GM23338 (cell line): ENCODE measurements at regions not wholly inside any gene's neighbourhood (a gene's known extent, or its start where the extent isn't known, plus 50 kb on each side); places are given as distances from the start of the nearest gene placed in this dataset.

ENCODE experiments used
- ATAC-seq: fragments of 200-7000 bp; cut with Tn5 transposase; 3 replicates; pipeline ENCODE4 v1.9.1; 2020
- DNase-seq: peaks from one replicate; pipeline ENCODE4 v3.0.0-alpha.2; 2015; ENCODE audit warnings: low spot score
- H2AFZ ChIP-seq: fragments of 200-600 bp; sonication (generic); 2 replicates; pipeline ENCODE4 v1.8.0; 2016; ENCODE audit warnings: antibody characterized with exemption, mild to moderate bottlenecking, moderate library complexity
- H3F3A ChIP-seq: fragments of 200-600 bp; sonication (generic); replicated peaks from 2 replicates; pipeline ENCODE4 v1.8.0; 2017; ENCODE audit warnings: antibody characterized with exemption, mixed run types, low read depth
- H3K27ac ChIP-seq: fragments of 200-600 bp; sonication (generic); 2 replicates; pipeline ENCODE4 v1.6.1; 2016; ENCODE audit warnings: low read depth
- H3K27me3 ChIP-seq: fragments of 200-600 bp; sonication (generic); 2 replicates; pipeline ENCODE4 v1.8.0; 2016; ENCODE audit warnings: mild to moderate bottlenecking, mixed run types, moderate library complexity; ENCODE audit not compliant: insufficient read depth
- H3K36me3 ChIP-seq: fragments of 200-600 bp; sonication (generic); 2 replicates; pipeline ENCODE4 v1.8.0; 2016; ENCODE audit warnings: mild to moderate bottlenecking; ENCODE audit not compliant: insufficient read depth
- H3K4me1 ChIP-seq: fragments of 200-600 bp; sonication (generic); 2 replicates; pipeline ENCODE4 v1.8.0; 2016; ENCODE audit warnings: mild to moderate bottlenecking, moderate library complexity; ENCODE audit not compliant: insufficient read depth
- H3K4me2 ChIP-seq: fragments of 200-600 bp; sonication (generic); 2 replicates; pipeline ENCODE4 v1.7.1; 2017; ENCODE audit warnings: mixed run types
- H3K4me3 ChIP-seq: fragments of 200-600 bp; sonication (generic); 2 replicates; pipeline ENCODE4 v1.6.1; 2016; ENCODE audit warnings: mixed run types
- H3K79me2 ChIP-seq: fragments of 200-600 bp; sonication (generic); replicated peaks from 2 replicates; pipeline ENCODE4 v1.8.0; 2017; ENCODE audit warnings: mild to moderate bottlenecking; ENCODE audit not compliant: insufficient read depth
- H3K9me2 ChIP-seq: fragments of 200-600 bp; sonication (generic); 2 replicates; pipeline ENCODE4 v1.8.0; 2017; ENCODE audit not compliant: insufficient read depth
- H4K20me1 ChIP-seq: fragments of 200-600 bp; sonication (generic); replicated peaks from 2 replicates; pipeline ENCODE4 v1.8.0; 2017; ENCODE audit warnings: mild to moderate bottlenecking; ENCODE audit not compliant: insufficient read depth
- H3K27ac Mint-ChIP-seq: 2 replicates; pipeline ENCODE4 v1.8.0; 2020; ENCODE audit warnings: inconsistent platforms, mild to moderate bottlenecking, moderate library complexity, mixed read lengths
- H3K27me3 Mint-ChIP-seq: 3 replicates; pipeline ENCODE4 v1.8.0; 2022; ENCODE audit warnings: low read depth, mild to moderate bottlenecking, moderate library complexity, mixed read lengths, inconsistent platforms; ENCODE audit not compliant: insufficient read depth, poor library complexity
- H3K36me3 Mint-ChIP-seq: 3 replicates; pipeline ENCODE4 v1.8.0; 2021; ENCODE audit warnings: low read depth, mild to moderate bottlenecking, inconsistent platforms, moderate library complexity, mixed read lengths
- H3K4me1 Mint-ChIP-seq: 3 replicates; pipeline ENCODE4 v1.8.0; 2020; ENCODE audit warnings: mild to moderate bottlenecking, inconsistent platforms, mixed read lengths
- H3K4me3 Mint-ChIP-seq: 3 replicates; pipeline ENCODE4 v1.8.0; 2021; ENCODE audit warnings: moderate library complexity, mild to moderate bottlenecking, inconsistent platforms, mixed read lengths
- H3K9me3 Mint-ChIP-seq: 3 replicates; pipeline ENCODE4 v1.8.0; 2020; ENCODE audit warnings: moderate library complexity, mild to moderate bottlenecking, inconsistent platforms, mixed read lengths
- CREB1 ChIP-seq: fragments of 250-450 bp; sonication (Bioruptor Pico); IDR thresholded peaks from 2 replicates; pipeline ENCODE4 v1.5.0; 2020; ENCODE audit warnings: low read depth, mild to moderate bottlenecking, moderate library complexity
- CTCF ChIP-seq, 2 experiments: fragments of 200-600 bp in 1 of 2; sonication (generic) in 1 of 2; conservative IDR thresholded peaks; 2 replicates each; pipeline versions ENCODE4 v1.5.1 to v1.6.1; 2016 to 2017; ENCODE audit warnings: antibody characterized with exemption in 2 of 2, low read depth in 2 of 2, mild to moderate bottlenecking in 2 of 2, moderate library complexity in 1 of 2
- ETS1 ChIP-seq: IDR thresholded peaks from 2 replicates; pipeline ENCODE4 v1.6.1; 2016; ENCODE audit warnings: antibody characterized with exemption
- EZH2 ChIP-seq: fragments of 200-600 bp; sonication (generic); IDR thresholded peaks from one replicate; pipeline ENCODE4 v1.8.0; 2017; ENCODE audit warnings: antibody characterized with exemption, mild to moderate bottlenecking, low read depth; ENCODE audit not compliant: unreplicated experiment
- EZH2phosphoT487 ChIP-seq: fragments of 200-600 bp; sonication (generic); IDR thresholded peaks from one replicate; pipeline ENCODE4 v1.8.1; 2018; ENCODE audit warnings: antibody characterized with exemption; ENCODE audit not compliant: unreplicated experiment
- JUNB ChIP-seq: IDR thresholded peaks from one replicate; pipeline ENCODE4 v1.6.1; 2016; ENCODE audit warnings: antibody characterized with exemption; ENCODE audit not compliant: unreplicated experiment
- NANOG ChIP-seq: IDR thresholded peaks from 2 replicates; pipeline ENCODE4 v1.6.1; 2016; ENCODE audit warnings: antibody characterized with exemption, borderline replicate concordance
- POLR2AphosphoS5 ChIP-seq: IDR thresholded peaks from 2 replicates; pipeline ENCODE4 v1.6.1; 2016; ENCODE audit warnings: antibody characterized with exemption, low read depth
- STAT1 ChIP-seq: IDR thresholded peaks from one replicate; pipeline ENCODE4 v1.6.1; 2016; ENCODE audit warnings: antibody characterized with exemption; ENCODE audit not compliant: unreplicated experiment
- ZNF114 ChIP-seq: fragments of 250-450 bp; sonication (Bioruptor Pico); IDR thresholded peaks from 2 replicates; pipeline ENCODE4 v1.5.0; 2020; ENCODE audit warnings: mild to moderate bottlenecking, moderate library complexity
- ZNF331 ChIP-seq: fragments of 250-450 bp; sonication (Bioruptor Pico); IDR thresholded peaks from 2 replicates; pipeline ENCODE4 v1.5.0; 2020; ENCODE audit warnings: low read depth, mild to moderate bottlenecking, moderate library complexity
- TF ChIP-seq, protein P1 (sequence below): fragments of 250-450 bp; sonication (Bioruptor Pico); IDR thresholded peaks from 2 replicates; pipeline ENCODE4 v1.5.0; 2020; ENCODE audit warnings: mild to moderate bottlenecking, moderate library complexity
- TF ChIP-seq, protein P2 (sequence below): IDR thresholded peaks from one replicate; pipeline ENCODE4 v1.6.1; 2018; ENCODE audit warnings: antibody characterized with exemption; ENCODE audit not compliant: unreplicated experiment

DNA sequence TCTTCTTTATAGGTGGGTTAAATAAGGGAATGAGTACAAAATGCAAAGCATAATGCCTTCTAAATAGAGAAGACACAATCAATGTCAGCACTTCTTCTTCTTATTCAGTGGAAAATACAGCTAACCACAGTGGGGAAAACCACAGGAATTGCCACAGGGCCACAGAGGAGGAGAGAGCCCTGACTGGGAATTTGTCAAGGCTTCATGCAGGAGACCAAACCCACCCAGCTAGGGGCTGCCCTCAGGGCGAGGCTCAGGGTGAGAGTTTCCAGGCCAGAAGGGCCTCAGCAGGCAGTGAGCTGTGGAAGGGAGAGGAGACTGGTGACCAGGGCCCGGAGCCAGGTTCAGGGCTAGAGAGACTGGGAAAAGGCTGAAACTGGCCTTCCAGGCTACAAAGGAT is 279.1 kb downstream of the MSX2 start:
- Mint-ChIP-seq H3K27ac (no peak overlapping the region), H3K27me3 (peaks cover 6% of the 10 kb centered on the region), H3K4me1 (no peaks in the 10 kb centered on the region; the same call in 2 of the 3 replicates), H3K36me3 (peaks cover 5% of the 10 kb centered on the region; the same call in 2 of the 3 replicates), H3K9me3 (peaks cover 9% of the 10 kb centered on the region), H3K4me3 (no peak overlapping the region)
- Histone ChIP-seq H3K4me3 (no peak overlapping the region), H3K9me2 (no peaks in the 10 kb centered on the region), H3K27me3 (no peaks in the 10 kb centered on the region), H3K4me2 (no peak overlapping the region), H3K4me1 (no peaks in the 10 kb centered on the region), H3K79me2 (no peaks in the 10 kb centered on the region), H2AFZ (no peak overlapping the region), H3K27ac (no peak overlapping the region), H3K36me3 (no peaks in the 10 kb centered on the region), H4K20me1 (no peaks in the 10 kb centered on the region), H3F3A (no peaks in the 10 kb centered on the region)
- DNase-seq (no peak), ATAC-seq (no peak)
- TF ChIP-seq, protein P1, sequence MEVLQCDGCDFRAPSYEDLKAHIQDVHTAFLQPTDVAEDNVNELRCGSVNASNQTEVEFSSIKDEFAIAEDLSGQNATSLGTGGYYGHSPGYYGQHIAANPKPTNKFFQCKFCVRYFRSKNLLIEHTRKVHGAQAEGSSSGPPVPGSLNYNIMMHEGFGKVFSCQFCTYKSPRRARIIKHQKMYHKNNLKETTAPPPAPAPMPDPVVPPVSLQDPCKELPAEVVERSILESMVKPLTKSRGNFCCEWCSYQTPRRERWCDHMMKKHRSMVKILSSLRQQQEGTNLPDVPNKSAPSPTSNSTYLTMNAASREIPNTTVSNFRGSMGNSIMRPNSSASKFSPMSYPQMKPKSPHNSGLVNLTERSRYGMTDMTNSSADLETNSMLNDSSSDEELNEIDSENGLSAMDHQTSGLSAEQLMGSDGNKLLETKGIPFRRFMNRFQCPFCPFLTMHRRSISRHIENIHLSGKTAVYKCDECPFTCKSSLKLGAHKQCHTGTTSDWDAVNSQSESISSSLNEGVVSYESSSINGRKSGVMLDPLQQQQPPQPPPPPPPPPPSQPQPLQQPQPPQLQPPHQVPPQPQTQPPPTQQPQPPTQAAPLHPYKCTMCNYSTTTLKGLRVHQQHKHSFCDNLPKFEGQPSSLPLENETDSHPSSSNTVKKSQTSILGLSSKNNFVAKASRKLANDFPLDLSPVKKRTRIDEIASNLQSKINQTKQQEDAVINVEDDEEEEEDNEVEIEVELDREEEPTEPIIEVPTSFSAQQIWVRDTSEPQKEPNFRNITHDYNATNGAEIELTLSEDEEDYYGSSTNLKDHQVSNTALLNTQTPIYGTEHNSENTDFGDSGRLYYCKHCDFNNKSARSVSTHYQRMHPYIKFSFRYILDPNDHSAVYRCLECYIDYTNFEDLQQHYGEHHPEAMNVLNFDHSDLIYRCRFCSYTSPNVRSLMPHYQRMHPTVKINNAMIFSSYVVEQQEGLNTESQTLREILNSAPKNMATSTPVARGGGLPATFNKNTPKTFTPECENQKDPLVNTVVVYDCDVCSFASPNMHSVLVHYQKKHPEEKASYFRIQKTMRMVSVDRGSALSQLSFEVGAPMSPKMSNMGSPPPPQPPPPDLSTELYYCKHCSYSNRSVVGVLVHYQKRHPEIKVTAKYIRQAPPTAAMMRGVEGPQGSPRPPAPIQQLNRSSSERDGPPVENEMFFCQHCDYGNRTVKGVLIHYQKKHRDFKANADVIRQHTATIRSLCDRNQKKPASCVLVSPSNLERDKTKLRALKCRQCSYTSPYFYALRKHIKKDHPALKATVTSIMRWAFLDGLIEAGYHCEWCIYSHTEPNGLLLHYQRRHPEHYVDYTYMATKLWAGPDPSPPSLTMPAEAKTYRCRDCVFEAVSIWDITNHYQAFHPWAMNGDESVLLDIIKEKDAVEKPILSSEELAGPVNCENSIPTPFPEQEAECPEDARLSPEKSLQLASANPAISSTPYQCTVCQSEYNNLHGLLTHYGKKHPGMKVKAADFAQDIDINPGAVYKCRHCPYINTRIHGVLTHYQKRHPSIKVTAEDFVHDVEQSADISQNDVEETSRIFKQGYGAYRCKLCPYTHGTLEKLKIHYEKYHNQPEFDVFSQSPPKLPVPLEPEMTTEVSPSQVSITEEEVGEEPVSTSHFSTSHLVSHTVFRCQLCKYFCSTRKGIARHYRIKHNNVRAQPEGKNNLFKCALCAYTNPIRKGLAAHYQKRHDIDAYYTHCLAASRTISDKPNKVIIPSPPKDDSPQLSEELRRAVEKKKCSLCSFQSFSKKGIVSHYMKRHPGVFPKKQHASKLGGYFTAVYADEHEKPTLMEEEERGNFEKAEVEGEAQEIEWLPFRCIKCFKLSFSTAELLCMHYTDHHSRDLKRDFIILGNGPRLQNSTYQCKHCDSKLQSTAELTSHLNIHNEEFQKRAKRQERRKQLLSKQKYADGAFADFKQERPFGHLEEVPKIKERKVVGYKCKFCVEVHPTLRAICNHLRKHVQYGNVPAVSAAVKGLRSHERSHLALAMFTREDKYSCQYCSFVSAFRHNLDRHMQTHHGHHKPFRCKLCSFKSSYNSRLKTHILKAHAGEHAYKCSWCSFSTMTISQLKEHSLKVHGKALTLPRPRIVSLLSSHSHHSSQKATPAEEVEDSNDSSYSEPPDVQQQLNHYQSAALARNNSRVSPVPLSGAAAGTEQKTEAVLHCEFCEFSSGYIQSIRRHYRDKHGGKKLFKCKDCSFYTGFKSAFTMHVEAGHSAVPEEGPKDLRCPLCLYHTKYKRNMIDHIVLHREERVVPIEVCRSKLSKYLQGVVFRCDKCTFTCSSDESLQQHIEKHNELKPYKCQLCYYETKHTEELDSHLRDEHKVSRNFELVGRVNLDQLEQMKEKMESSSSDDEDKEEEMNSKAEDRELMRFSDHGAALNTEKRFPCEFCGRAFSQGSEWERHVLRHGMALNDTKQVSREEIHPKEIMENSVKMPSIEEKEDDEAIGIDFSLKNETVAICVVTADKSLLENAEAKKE (CRISPR knock-in tag) = no peak
- TF ChIP-seq EZH2 = no peak
- TF ChIP-seq JUNB = no peak
- no peak for TF ChIP-seq CREB1 (CRISPR knock-in tag)
- no peak for TF ChIP-seq ETS1
- no peak for TF ChIP-seq NANOG
- TF ChIP-seq POLR2AphosphoS5 = no peak
- no peak for TF ChIP-seq STAT1
- no peak for TF ChIP-seq ZNF331 (CRISPR knock-in tag)
- no peak for TF ChIP-seq ZNF114 (CRISPR knock-in tag)
- no peak for TF ChIP-seq CTCF (conservative IDR thresholded peaks at IDR 0.05; ENCODE audit: low read depth in 2 of 2)
- no peak for TF ChIP-seq EZH2phosphoT487
- TF ChIP-seq, protein P2, sequence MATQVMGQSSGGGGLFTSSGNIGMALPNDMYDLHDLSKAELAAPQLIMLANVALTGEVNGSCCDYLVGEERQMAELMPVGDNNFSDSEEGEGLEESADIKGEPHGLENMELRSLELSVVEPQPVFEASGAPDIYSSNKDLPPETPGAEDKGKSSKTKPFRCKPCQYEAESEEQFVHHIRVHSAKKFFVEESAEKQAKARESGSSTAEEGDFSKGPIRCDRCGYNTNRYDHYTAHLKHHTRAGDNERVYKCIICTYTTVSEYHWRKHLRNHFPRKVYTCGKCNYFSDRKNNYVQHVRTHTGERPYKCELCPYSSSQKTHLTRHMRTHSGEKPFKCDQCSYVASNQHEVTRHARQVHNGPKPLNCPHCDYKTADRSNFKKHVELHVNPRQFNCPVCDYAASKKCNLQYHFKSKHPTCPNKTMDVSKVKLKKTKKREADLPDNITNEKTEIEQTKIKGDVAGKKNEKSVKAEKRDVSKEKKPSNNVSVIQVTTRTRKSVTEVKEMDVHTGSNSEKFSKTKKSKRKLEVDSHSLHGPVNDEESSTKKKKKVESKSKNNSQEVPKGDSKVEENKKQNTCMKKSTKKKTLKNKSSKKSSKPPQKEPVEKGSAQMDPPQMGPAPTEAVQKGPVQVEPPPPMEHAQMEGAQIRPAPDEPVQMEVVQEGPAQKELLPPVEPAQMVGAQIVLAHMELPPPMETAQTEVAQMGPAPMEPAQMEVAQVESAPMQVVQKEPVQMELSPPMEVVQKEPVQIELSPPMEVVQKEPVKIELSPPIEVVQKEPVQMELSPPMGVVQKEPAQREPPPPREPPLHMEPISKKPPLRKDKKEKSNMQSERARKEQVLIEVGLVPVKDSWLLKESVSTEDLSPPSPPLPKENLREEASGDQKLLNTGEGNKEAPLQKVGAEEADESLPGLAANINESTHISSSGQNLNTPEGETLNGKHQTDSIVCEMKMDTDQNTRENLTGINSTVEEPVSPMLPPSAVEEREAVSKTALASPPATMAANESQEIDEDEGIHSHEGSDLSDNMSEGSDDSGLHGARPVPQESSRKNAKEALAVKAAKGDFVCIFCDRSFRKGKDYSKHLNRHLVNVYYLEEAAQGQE = no peak
